ENCODE measurements at regions not wholly inside any gene's neighbourhood (a gene's known extent, or its start where the extent isn't known, plus 50 kb on each side); places are given as distances from the start of the nearest gene placed in this dataset.

DNA sequence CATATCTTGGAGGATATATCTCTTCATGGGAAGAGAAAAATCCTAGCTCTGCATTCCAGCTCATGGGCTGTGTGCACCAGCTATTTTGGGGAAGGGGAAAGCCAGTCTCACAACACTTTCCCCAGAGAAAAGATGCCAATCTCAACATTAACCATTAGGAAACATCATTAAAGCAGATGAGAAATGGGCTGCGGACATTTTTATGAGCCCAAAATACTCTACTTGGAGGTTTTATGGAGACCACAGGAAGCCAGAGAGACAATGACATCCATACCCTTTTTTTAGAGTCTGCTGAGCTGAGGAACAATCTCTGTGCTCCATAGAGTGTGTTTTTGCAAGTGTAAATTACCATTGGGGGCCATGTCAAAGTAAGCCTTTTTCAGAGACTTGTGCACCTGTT, 213.7 kb downstream of the TRIB2 start (continued):
- TF ChIP-seq, protein P1, sequence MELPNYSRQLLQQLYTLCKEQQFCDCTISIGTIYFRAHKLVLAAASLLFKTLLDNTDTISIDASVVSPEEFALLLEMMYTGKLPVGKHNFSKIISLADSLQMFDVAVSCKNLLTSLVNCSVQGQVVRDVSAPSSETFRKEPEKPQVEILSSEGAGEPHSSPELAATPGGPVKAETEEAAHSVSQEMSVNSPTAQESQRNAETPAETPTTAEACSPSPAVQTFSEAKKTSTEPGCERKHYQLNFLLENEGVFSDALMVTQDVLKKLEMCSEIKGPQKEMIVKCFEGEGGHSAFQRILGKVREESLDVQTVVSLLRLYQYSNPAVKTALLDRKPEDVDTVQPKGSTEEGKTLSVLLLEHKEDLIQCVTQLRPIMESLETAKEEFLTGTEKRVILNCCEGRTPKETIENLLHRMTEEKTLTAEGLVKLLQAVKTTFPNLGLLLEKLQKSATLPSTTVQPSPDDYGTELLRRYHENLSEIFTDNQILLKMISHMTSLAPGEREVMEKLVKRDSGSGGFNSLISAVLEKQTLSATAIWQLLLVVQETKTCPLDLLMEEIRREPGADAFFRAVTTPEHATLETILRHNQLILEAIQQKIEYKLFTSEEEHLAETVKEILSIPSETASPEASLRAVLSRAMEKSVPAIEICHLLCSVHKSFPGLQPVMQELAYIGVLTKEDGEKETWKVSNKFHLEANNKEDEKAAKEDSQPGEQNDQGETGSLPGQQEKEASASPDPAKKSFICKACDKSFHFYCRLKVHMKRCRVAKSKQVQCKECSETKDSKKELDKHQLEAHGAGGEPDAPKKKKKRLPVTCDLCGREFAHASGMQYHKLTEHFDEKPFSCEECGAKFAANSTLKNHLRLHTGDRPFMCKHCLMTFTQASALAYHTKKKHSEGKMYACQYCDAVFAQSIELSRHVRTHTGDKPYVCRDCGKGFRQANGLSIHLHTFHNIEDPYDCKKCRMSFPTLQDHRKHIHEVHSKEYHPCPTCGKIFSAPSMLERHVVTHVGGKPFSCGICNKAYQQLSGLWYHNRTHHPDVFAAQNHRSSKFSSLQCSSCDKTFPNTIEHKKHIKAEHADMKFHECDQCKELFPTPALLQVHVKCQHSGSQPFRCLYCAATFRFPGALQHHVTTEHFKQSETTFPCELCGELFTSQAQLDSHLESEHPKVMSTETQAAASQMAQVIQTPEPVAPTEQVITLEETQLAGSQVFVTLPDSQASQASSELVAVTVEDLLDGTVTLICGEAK (IDR thresholded peaks at IDR 0.05; ENCODE audit: borderline replicate concordance), result no peak
- TF ChIP-seq MTA3 (IDR thresholded peaks at IDR 0.05; ENCODE audit: borderline replicate concordance, low read length) (no peak), TARDBP (IDR thresholded peaks at IDR 0.05; ENCODE audit: borderline replicate concordance) (no peak)

DNA sequence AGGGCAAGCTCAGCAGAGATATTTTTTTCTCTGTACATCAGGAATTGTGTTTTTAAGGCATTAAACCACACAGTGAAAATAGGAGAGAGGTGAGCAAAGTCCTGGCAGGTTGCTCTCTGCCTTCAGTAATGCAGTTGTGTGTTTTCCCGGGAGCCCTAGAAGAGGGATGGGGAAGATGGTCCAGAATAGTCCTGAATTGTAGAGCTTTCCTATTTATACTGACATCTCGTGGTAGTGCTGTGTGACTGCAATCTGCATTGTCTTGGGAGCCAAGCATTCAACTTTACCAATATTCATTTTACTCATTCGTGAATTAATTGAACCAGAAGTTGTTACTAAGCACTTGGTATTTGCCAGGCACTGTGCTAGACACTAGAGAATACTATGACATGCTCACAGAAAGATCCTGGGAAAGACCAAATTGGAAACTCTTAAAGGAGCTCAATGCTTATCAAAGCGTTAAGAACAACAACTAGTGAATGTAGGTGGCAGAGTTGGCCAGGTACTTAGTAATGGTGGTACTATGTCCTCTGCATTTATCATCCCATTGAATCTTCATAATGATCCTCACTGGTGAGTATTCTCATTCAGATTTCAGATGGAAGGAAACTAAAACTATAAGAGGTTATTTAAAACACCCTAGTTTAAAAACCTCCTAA, 214.6 kb downstream of the TRIB2 start:
- Histone ChIP-seq H3K27me3 (replicated peaks in 1 of 2; ENCODE audit: control insufficient read depth in 2 of 2, insufficient read depth in 2 of 2, low read length in 1 of 2) (no peaks in the 10 kb centered on the region; a peak in 1 of 4 replicates), H3K9ac (ENCODE audit: control insufficient read depth, insufficient read depth, low read length) (no peak overlapping the region), H3K4me3 (no peak overlapping the region), H3K79me2 (ENCODE audit: control insufficient read depth, insufficient read depth, low read length) (no peaks in the 10 kb centered on the region), H2AFZ (ENCODE audit: control insufficient read depth, low read depth, low read length) (no peak overlapping the region), H3K4me1 (ENCODE audit: control insufficient read depth, insufficient read depth, low read length) (no peaks in the 10 kb centered on the region), H3K27ac (ENCODE audit: control insufficient read depth, insufficient read depth) (no peak overlapping the region), H4K20me1 (ENCODE audit: control insufficient read depth, insufficient read depth) (no peaks in the 10 kb centered on the region), H3K4me2 (ENCODE audit: control insufficient read depth, insufficient read depth) (no peak overlapping the region), H3K36me3 (ENCODE audit: control insufficient read depth in 2 of 2, insufficient read depth in 2 of 2, low read length in 1 of 2) (no peaks in the 10 kb centered on the region), H3K9me3 (replicated peaks; ENCODE audit: control insufficient read depth, insufficient read depth, low read length) (no peaks in the 10 kb centered on the region)
- no peak for DNase-seq (ENCODE audit: low read depth, low spot score)
- in situ Hi-C loops (cut with MboI) (no loop called here), intact Hi-C loops (cut with micrococcal nuclease; ENCODE audit: unreplicated experiment) (loop anchor here (2.0 kb wide), 2 partner anchors 215 to 1101 kb away; partner anchors contain the start of gene TRIB2)
- BruUV-seq (replicated peaks), result no TSS peak
- ChIA-PET SMC1A (ENCODE audit: uncharacterized antibody, unreplicated experiment) (interaction anchor here (0.6 to 4.9 kb wide), 16 partner anchors 10 to 1187 kb away, joined by 3 to 43 read pairs (median 4); partner anchors contain the start of gene TRIB2), CTCF (interaction anchor here (0.6 to 5.3 kb wide), 34 partner anchors 8 to 1243 kb away, joined by 3 to 65 read pairs (median 4); partner anchors contain the start of gene TRIB2), POLR2A (no interaction called here), RAD21 (ENCODE audit: unreplicated experiment) (interaction anchor here (0.8 to 4.1 kb wide), 9 partner anchors 79 to 1103 kb away, joined by 3 to 48 read pairs (median 5); partner anchors contain the start of gene TRIB2)
- ATAC-seq, result peak; percentile 81
- peak; percentile 78 for FAIRE-seq
- 9% methylated on average over 4 of the region's 4 CpGs for whole genome bisulfite sequencing (ENCODE audit: insufficient coverage, insufficient replicate concordance, low lambda C conversion rate, missing lambda C conversion rate)
- no peak for TF ChIP-seq ZNF622 (IDR thresholded peaks at IDR 0.05)
- TF ChIP-seq, protein P2, sequence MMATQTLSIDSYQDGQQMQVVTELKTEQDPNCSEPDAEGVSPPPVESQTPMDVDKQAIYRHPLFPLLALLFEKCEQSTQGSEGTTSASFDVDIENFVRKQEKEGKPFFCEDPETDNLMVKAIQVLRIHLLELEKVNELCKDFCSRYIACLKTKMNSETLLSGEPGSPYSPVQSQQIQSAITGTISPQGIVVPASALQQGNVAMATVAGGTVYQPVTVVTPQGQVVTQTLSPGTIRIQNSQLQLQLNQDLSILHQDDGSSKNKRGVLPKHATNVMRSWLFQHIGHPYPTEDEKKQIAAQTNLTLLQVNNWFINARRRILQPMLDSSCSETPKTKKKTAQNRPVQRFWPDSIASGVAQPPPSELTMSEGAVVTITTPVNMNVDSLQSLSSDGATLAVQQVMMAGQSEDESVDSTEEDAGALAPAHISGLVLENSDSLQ (IDR thresholded peaks at IDR 0.05), result no peak
- TF ChIP-seq, protein P3, sequence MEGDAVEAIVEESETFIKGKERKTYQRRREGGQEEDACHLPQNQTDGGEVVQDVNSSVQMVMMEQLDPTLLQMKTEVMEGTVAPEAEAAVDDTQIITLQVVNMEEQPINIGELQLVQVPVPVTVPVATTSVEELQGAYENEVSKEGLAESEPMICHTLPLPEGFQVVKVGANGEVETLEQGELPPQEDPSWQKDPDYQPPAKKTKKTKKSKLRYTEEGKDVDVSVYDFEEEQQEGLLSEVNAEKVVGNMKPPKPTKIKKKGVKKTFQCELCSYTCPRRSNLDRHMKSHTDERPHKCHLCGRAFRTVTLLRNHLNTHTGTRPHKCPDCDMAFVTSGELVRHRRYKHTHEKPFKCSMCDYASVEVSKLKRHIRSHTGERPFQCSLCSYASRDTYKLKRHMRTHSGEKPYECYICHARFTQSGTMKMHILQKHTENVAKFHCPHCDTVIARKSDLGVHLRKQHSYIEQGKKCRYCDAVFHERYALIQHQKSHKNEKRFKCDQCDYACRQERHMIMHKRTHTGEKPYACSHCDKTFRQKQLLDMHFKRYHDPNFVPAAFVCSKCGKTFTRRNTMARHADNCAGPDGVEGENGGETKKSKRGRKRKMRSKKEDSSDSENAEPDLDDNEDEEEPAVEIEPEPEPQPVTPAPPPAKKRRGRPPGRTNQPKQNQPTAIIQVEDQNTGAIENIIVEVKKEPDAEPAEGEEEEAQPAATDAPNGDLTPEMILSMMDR (IDR thresholded peaks at IDR 0.05 in 2 of 3, conservative IDR thresholded peaks at IDR 0.05 in 1 of 3; ENCODE audit: control insufficient read depth in 2 of 3, extremely low read depth in 1 of 3, insufficient read depth in 1 of 3, low read depth in 3 of 3, low read length in 3 of 3), result peak; percentile 68 to 77 (median 75)
- TF ChIP-seq ZNF207 (IDR thresholded peaks at IDR 0.05; ENCODE audit: borderline replicate concordance), result no peak
- peak; percentile 59 for TF ChIP-seq RAD21 (IDR thresholded peaks at IDR 0.05; ENCODE audit: insufficient read depth, low read depth, low read length)
- peak; percentile 64; the same call in 1 of the 2 replicates for TF ChIP-seq SMC3 (IDR thresholded peaks at IDR 0.05; ENCODE audit: borderline replicate concordance, low read length)
- TF ChIP-seq ZSCAN29 (IDR thresholded peaks at IDR 0.05), result no peak
- TF ChIP-seq RAD51 (IDR thresholded peaks at IDR 0.05), result no peak
